Keratinocyte (primary cell): ENCODE measurements at regions not wholly inside any gene's neighbourhood (a gene's known extent, or its start where the extent isn't known, plus 50 kb on each side); places are given as distances from the start of the nearest gene placed in this dataset.

Source experiments
- DNase-seq: peaks from one replicate; pipeline ENCODE4 v3.0.0-alpha.2; 2011; ENCODE audit warnings: low read depth, missing footprints, low spot score
- FAIRE-seq: peaks from 2 replicates; lab custom pipeline; 2011; peaks lifted over from hg19 to GRCh38; lab: Jason Lieb, UNC
- H2AFZ ChIP-seq: 2 replicates; pipeline ENCODE4 v1.6.0; 2012; ENCODE audit warnings: low read length, control low read depth, inconsistent platforms; ENCODE audit not compliant: control insufficient read depth
- H3K27ac ChIP-seq: 2 replicates; pipeline ENCODE4 v1.5.1; 2011; ENCODE audit warnings: low read length; ENCODE audit not compliant: control insufficient read depth, insufficient read depth
- H3K27me3 ChIP-seq: 3 replicates; pipeline ENCODE4 v1.6.0; 2011; ENCODE audit warnings: low read length; ENCODE audit not compliant: control insufficient read depth, insufficient read depth; ENCODE audit errors: extremely low read depth
- H3K36me3 ChIP-seq, 2 experiments: 2 replicates in 1 of 2; 3 replicates in 1 of 2; pipeline ENCODE4 v1.5.1; 2011; ENCODE audit warnings: low read length in 2 of 2, mild to moderate bottlenecking in 1 of 2; ENCODE audit not compliant: control insufficient read depth in 2 of 2, insufficient read depth in 2 of 2; ENCODE audit errors: extremely low read depth in 1 of 2
- H3K4me1 ChIP-seq: 3 replicates; pipeline ENCODE4 v1.5.1; 2011; ENCODE audit warnings: low read length; ENCODE audit not compliant: control insufficient read depth, insufficient read depth; ENCODE audit errors: extremely low read depth
- H3K4me2 ChIP-seq: 3 replicates; pipeline ENCODE4 v1.6.0; 2011; ENCODE audit warnings: low read depth, low read length; ENCODE audit not compliant: control insufficient read depth, insufficient read depth; ENCODE audit errors: extremely low read depth
- H3K4me3 ChIP-seq, 3 experiments: fragments of 200-600 bp in 1 of 3; sonication (generic) in 1 of 3; 2 replicates in 2 of 3; 3 replicates in 1 of 3; pipeline ENCODE4 v1.5.1; 2011 to 2016; ENCODE audit warnings: low read length in 3 of 3, mild to moderate bottlenecking in 3 of 3, control low read depth in 2 of 3, inconsistent platforms in 1 of 3, low read depth in 1 of 3, mixed read lengths in 1 of 3, mixed run types in 1 of 3, moderate library complexity in 1 of 3; ENCODE audit not compliant: control insufficient read depth in 2 of 3, insufficient read depth in 2 of 3; ENCODE audit errors: extremely low read depth in 1 of 3
- H3K79me2 ChIP-seq: 2 replicates; pipeline ENCODE4 v1.6.0; 2012; ENCODE audit warnings: low read length; ENCODE audit not compliant: control insufficient read depth, insufficient read depth
- H3K9ac ChIP-seq: 3 replicates; pipeline ENCODE4 v1.6.0; 2011; ENCODE audit warnings: low read length; ENCODE audit not compliant: control insufficient read depth, insufficient read depth; ENCODE audit errors: extremely low read depth
- H3K9me1 ChIP-seq: 3 replicates; pipeline ENCODE4 v1.6.0; 2011; ENCODE audit warnings: low read length; ENCODE audit not compliant: control insufficient read depth, insufficient read depth; ENCODE audit errors: extremely low read depth
- H3K9me3 ChIP-seq: 2 replicates; pipeline ENCODE4 v1.5.1; 2012; ENCODE audit warnings: low read depth, low read length; ENCODE audit not compliant: control insufficient read depth
- H4K20me1 ChIP-seq: 3 replicates; pipeline ENCODE4 v1.6.0; 2011; ENCODE audit warnings: low read length; ENCODE audit not compliant: control insufficient read depth, insufficient read depth; ENCODE audit errors: extremely low read depth
- CTCF ChIP-seq, 3 experiments: IDR thresholded peaks in 1 of 3; conservative IDR thresholded peaks in 1 of 3; optimal IDR thresholded peaks in 1 of 3; 2 replicates in 2 of 3; 3 replicates in 1 of 3; pipeline versions ENCODE3 to v1.5.1; 2011; ENCODE audit warnings: low read length in 3 of 3, mild to moderate bottlenecking in 3 of 3, moderate library complexity in 2 of 3, control low read depth in 1 of 3, inconsistent platforms in 1 of 3; ENCODE audit not compliant: insufficient read depth in 2 of 3; ENCODE audit errors: extremely low read depth in 1 of 3
- EZH2 ChIP-seq: IDR thresholded peaks from one replicate; pipeline ENCODE4 v1.6.1; 2012; ENCODE audit warnings: inconsistent platforms, mild to moderate bottlenecking, low read length, moderate library complexity
- dilution Hi-C: fragments of 300-500 bp; cut with MboI; formaldehyde crosslinking; loops from one replicate; pipeline ENCODE4 v1.7.0; 2020; ENCODE audit warnings: low sequenced_read_pairs; ENCODE audit not compliant: extremely low pct_ligation_motif_present

GRCh38 chr9:129284607-129285291 lies 106.7 kb upstream of the IER5L start:
- H3K9me3 ChIP-seq: no peaks in the 10 kb centered on the region
- DNase-seq (no peak), FAIRE-seq (no peak)
- H4K20me1 ChIP-seq: no peaks in the 10 kb centered on the region
- H3K27ac ChIP-seq: no peak overlapping the region
- no peak overlapping the region for H3K4me2 ChIP-seq
- no peaks in the 10 kb centered on the region for H3K79me2 ChIP-seq
- no peaks in the 10 kb centered on the region for H3K9me1 ChIP-seq
- no peak overlapping the region for H3K9ac ChIP-seq
- dilution Hi-C loops: no loop called here
- H3K4me1 ChIP-seq: no peaks in the 10 kb centered on the region
- TF ChIP-seq EZH2 (no peak), CTCF (optimal IDR thresholded peaks at IDR 0.05 in 1 of 3, IDR thresholded peaks at IDR 0.05 in 1 of 3, conservative IDR thresholded peaks at IDR 0.05 in 1 of 3; ENCODE audit: extremely low read depth in 1 of 3, insufficient read depth in 2 of 3, low read length in 3 of 3) (no peak)
- no peaks in the 10 kb centered on the region for H3K36me3 ChIP-seq
- H2AFZ ChIP-seq: no peak overlapping the region
- no peak overlapping the region for H3K4me3 ChIP-seq
- no peaks in the 10 kb centered on the region for H3K27me3 ChIP-seq

GRCh38 chr9:129283705-129284606 lies 105.9 kb upstream of the IER5L start:
- Histone ChIP-seq H3K36me3 (no peaks in the 10 kb centered on the region), H3K4me3 (no peak overlapping the region), H3K9me3 (no peaks in the 10 kb centered on the region), H3K27ac (no peak overlapping the region), H3K9ac (no peak overlapping the region), H3K79me2 (no peaks in the 10 kb centered on the region), H3K27me3 (no peaks in the 10 kb centered on the region), H3K9me1 (no peaks in the 10 kb centered on the region), H3K4me1 (peaks cover 2% of the 10 kb centered on the region), H4K20me1 (no peaks in the 10 kb centered on the region), H3K4me2 (no peak overlapping the region), H2AFZ (no peak overlapping the region)
- TF ChIP-seq EZH2: no peak
- no peak for TF ChIP-seq CTCF (optimal IDR thresholded peaks at IDR 0.05 in 1 of 3, IDR thresholded peaks at IDR 0.05 in 1 of 3, conservative IDR thresholded peaks at IDR 0.05 in 1 of 3; ENCODE audit: extremely low read depth in 1 of 3, insufficient read depth in 2 of 3, low read length in 3 of 3)
- DNase-seq (no peak), FAIRE-seq (no peak)
- dilution Hi-C loops: no loop called here
